ENCODE measurements at regions not wholly inside any gene's neighbourhood (a gene's known extent, or its start where the extent isn't known, plus 50 kb on each side); places are given as distances from the start of the nearest gene placed in this dataset.

DNA sequence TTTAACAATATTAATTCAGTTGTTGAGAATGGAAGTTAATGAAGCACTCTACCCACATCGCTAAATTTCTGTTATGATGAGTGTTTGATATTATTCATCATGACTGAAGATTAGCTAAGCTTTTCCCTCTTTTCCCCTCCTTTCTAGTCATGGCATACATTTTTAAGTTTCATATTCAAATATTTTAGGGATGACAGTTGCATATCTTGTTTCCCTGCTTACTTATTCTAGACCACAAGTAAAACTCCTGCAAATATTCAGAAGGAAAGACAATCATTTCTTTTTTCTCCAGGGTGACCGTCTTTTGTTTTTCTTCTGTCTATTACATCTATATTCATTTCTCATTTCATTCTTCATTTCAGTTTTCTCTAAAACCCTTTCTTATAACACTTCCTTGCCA is 906.0 kb downstream of the ADGRL2 start:
- TF ChIP-seq EZH2 (IDR thresholded peaks at IDR 0.05) (no peak), POLR2AphosphoS5 (IDR thresholded peaks at IDR 0.05; ENCODE audit: borderline replicate concordance, low read depth, low read length) (no peak)

Measured in SK-N-MC (cell line).